Mucosa of descending colon (tissue), 3 donors: ENCODE measurements at regions not wholly inside any gene's neighbourhood (a gene's known extent, or its start where the extent isn't known, plus 50 kb on each side); places are given as distances from the start of the nearest gene placed in this dataset.
"Not testable (repeated sequence)": the region's sequence is repeated elsewhere in the genome, so short reads cannot be mapped to it uniquely, and the experiment has no call there.

ENCODE experiments used
- ATAC-seq: fragments of 200-7000 bp; cut with Tn5 transposase; one replicate; pipeline ENCODE4 v1.9.1; 2020; ENCODE audit warnings: mild to moderate bottlenecking, moderate library complexity
- DNase-seq, 3 donors: peaks; one replicate each; pipeline ENCODE4 v3.0.0-alpha.2; 2020
- H3K36me3 ChIP-seq: fragments of 200-600 bp; one replicate; pipeline ENCODE4 v1.8.0; 2021; ENCODE audit warnings: low read depth, mild to moderate bottlenecking
- H3K4me1 ChIP-seq: fragments of 200-600 bp; one replicate; pipeline ENCODE4 v1.8.0; 2021; ENCODE audit warnings: low read depth, mild to moderate bottlenecking
- H3K4me3 ChIP-seq: fragments of 200-600 bp; one replicate; pipeline ENCODE4 v1.8.0; 2021; ENCODE audit warnings: mild to moderate bottlenecking
- H3K9me3 ChIP-seq: fragments of 200-600 bp; one replicate; pipeline ENCODE4 v1.8.0; 2021; ENCODE audit warnings: mild to moderate bottlenecking
- intact Hi-C, 2 donors: fragments of 100-400 bp; cut with DNase I in 1 of 2; cut with micrococcal nuclease in 1 of 2; formaldehyde crosslinking; loops; one replicate each; pipeline versions ENCODE4 v1.11.0 to v1.11.1; 2022; cut with DNase I, micrococcal nuclease
- TF ChIP-seq, protein P1 (sequence below): fragments of 200-600 bp; IDR thresholded peaks from one replicate; pipeline ENCODE4 v1.8.0; 2022; ENCODE audit warnings: antibody characterized with exemption, mild to moderate bottlenecking
- donor health status: DM: no; HTN: no; CAD: no; lungs with moderate emphysema.
- donor health status: DM: no; HTN: no; CAD: no.
- donor health status: DM: no; HTN: yes; CAD: no.

GRCh38 chrX:75638332-75638731 lies 115.5 kb upstream of the ZDHHC15 start:
- no peaks in the 10 kb centered on the region for H3K4me1 ChIP-seq
- intact Hi-C loops = no loop called here
- no peak for ATAC-seq
- no peak for DNase-seq
- TF ChIP-seq, protein P1, sequence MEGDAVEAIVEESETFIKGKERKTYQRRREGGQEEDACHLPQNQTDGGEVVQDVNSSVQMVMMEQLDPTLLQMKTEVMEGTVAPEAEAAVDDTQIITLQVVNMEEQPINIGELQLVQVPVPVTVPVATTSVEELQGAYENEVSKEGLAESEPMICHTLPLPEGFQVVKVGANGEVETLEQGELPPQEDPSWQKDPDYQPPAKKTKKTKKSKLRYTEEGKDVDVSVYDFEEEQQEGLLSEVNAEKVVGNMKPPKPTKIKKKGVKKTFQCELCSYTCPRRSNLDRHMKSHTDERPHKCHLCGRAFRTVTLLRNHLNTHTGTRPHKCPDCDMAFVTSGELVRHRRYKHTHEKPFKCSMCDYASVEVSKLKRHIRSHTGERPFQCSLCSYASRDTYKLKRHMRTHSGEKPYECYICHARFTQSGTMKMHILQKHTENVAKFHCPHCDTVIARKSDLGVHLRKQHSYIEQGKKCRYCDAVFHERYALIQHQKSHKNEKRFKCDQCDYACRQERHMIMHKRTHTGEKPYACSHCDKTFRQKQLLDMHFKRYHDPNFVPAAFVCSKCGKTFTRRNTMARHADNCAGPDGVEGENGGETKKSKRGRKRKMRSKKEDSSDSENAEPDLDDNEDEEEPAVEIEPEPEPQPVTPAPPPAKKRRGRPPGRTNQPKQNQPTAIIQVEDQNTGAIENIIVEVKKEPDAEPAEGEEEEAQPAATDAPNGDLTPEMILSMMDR = no peak
- no peaks in the 10 kb centered on the region for H3K36me3 ChIP-seq
- H3K9me3 ChIP-seq = peaks cover 8% of the 10 kb centered on the region
- no peak overlapping the region for H3K4me3 ChIP-seq

DNA sequence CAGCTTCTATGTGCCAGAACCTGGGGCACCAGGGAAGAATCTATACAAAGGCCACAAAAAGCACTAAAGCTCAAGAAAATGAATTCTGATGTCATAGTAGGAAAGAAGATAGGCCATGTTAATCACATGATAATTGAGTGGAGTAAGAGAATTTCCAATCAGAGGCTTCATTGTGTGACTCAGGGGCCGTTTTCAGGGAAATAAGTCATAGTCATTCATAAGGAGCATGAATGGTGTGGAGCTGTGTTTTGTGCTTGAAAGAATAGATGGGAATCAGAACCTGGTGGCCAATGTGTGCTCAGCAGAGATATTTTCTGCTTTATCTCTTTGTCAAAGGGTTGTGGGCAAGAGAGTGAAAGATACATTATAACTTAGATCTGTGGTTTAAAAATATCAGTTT lies 102.4 kb upstream of the ZDHHC15 start:
- Histone ChIP-seq H3K4me3 (no peak overlapping the region), H3K4me1 (no peaks in the 10 kb centered on the region), H3K9me3 (no peaks in the 10 kb centered on the region), H3K36me3 (no peaks in the 10 kb centered on the region)
- intact Hi-C loops = no loop called here
- ATAC-seq (no peak), DNase-seq (no peak)
- TF ChIP-seq, protein P1 = no peak

GRCh38 chrX:75623535-75623934 lies 100.7 kb upstream of the ZDHHC15 start:
- H3K4me3 ChIP-seq = no peak overlapping the region
- ATAC-seq (no peak), DNase-seq (no peak)
- intact Hi-C loops = no loop called here
- no peaks in the 10 kb centered on the region for H3K4me1 ChIP-seq
- H3K9me3 ChIP-seq = no peaks in the 10 kb centered on the region
- TF ChIP-seq, protein P1 = no peak
- no peaks in the 10 kb centered on the region for H3K36me3 ChIP-seq

- Histone ChIP-seq H3K36me3 (no peaks in the 10 kb centered on the region), H3K4me1 (no peaks in the 10 kb centered on the region), H3K9me3 (no peaks in the 10 kb centered on the region), H3K4me3 (no peak overlapping the region)
- intact Hi-C loops = no loop called here
- TF ChIP-seq, protein P1 = no peak
- ATAC-seq (no peak), DNase-seq (no peak)
These were observed 86.6 kb upstream of the ZDHHC15 start for GRCh38 chrX:75609406-75609805.

- ATAC-seq = no peak
- intact Hi-C loops = no loop called here
These were observed 81.0 kb upstream of the ZDHHC15 start for GRCh38 chrX:75603833-75604232.

DNA sequence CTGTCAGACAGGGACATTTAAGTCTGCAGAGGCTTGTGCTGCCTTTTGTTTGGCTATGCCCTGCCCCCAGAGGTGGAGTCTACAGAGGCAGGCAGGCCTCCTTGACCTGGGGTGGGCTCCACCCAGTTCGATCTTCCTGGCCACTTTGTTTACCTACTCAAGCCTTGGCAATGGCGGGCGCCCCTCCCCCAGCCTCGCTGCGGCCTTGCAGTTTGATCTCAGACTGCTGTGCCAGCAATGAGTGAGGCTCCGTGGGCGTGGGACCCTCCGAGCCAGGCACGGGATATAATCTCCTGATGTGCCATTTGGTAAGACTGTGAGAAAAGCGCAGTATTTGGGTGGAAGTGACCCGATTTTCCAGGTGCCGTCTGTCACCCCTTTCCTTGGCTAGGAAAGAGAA lies 79.2 kb upstream of the ZDHHC15 start:
- ATAC-seq, intact Hi-C loops, DNase-seq, H3K4me3 ChIP-seq, H3K36me3 ChIP-seq, H3K9me3 ChIP-seq, H3K4me1 ChIP-seq: not testable (repeated sequence)

More at GRCh38 chrX:75603833-75604232, 81.0 kb upstream of the ZDHHC15 start:
- H3K4me3 ChIP-seq = no peak overlapping the region
- no peaks in the 10 kb centered on the region for H3K4me1 ChIP-seq
- H3K36me3 ChIP-seq = no peaks in the 10 kb centered on the region
- TF ChIP-seq, protein P1 = peak; percentile 33
- no peak for DNase-seq
- no peaks in the 10 kb centered on the region for H3K9me3 ChIP-seq
